ENCODE measurements at regions not wholly inside any gene's neighbourhood (a gene's known extent, or its start where the extent isn't known, plus 50 kb on each side); places are given as distances from the start of the nearest gene placed in this dataset.
"Not testable (repeated sequence)": the region's sequence is repeated elsewhere in the genome, so short reads cannot be mapped to it uniquely, and the experiment has no call there.

GRCh38 chr14:70256601-70257000 lies 67.8 kb upstream of the SLC8A3 start:
- no peaks in the 10 kb centered on the region for H3K9me3 Mint-ChIP-seq
- peaks cover 23% of the 10 kb centered on the region for H3K27me3 Mint-ChIP-seq (ENCODE audit: low read depth)
- no peak for TF ChIP-seq CTCF (IDR thresholded peaks at IDR 0.05; ENCODE audit: unreplicated experiment in 3 of 3)
- H3K4me1 Mint-ChIP-seq, result no peaks in the 10 kb centered on the region
- no peak overlapping the region for H3K27ac Mint-ChIP-seq
- peak overlapping the region; percentile 48 to 61 (median 57) for H3K4me3 Mint-ChIP-seq
- H3K36me3 Mint-ChIP-seq (ENCODE audit: low read depth), result no peaks in the 10 kb centered on the region

GRCh38 chr14:70255071-70256057 lies 66.6 kb upstream of the SLC8A3 start:
- H3K9me3 Mint-ChIP-seq; H3K4me1 Mint-ChIP-seq; H3K36me3 Mint-ChIP-seq (ENCODE audit: low read depth): not testable (repeated sequence)
- Mint-ChIP-seq H3K27ac (peak overlapping the region in 2 of 3 experiments; percentile 35 to 40), H3K27me3 (ENCODE audit: low read depth) (peaks cover 32% of the 10 kb centered on the region), H3K4me3 (peak overlapping the region; percentile 68 to 83 (median 80))

- Mint-ChIP-seq H3K36me3 (ENCODE audit: low read depth) (no peaks in the 10 kb centered on the region), H3K9me3 (no peaks in the 10 kb centered on the region), H3K4me1 (no peaks in the 10 kb centered on the region), H3K4me3 (peak overlapping the region; percentile 63 to 81 (median 68)), H3K27me3 (ENCODE audit: low read depth) (peaks cover 38% of the 10 kb centered on the region), H3K27ac (no peak overlapping the region)
- no peak for TF ChIP-seq CTCF (IDR thresholded peaks at IDR 0.05; ENCODE audit: unreplicated experiment in 3 of 3)
Observed at GRCh38 chr14:70254476-70254961, 65.8 kb upstream of the SLC8A3 start.

GRCh38 chr14:70253547-70253946 lies 64.8 kb upstream of the SLC8A3 start:
- not testable (repeated sequence) for H3K4me1 Mint-ChIP-seq; H3K9me3 Mint-ChIP-seq; H3K36me3 Mint-ChIP-seq (ENCODE audit: low read depth); H3K27ac Mint-ChIP-seq
- H3K4me3 Mint-ChIP-seq, result peak overlapping the region; percentile 44 to 60 (median 56)
- H3K27me3 Mint-ChIP-seq (ENCODE audit: low read depth), result peaks cover 34% of the 10 kb centered on the region

- Mint-ChIP-seq H3K27ac (no peak overlapping the region), H3K4me1 (no peaks in the 10 kb centered on the region)
Observed at GRCh38 chr14:70245026-70245425, 56.3 kb upstream of the SLC8A3 start.

GRCh38 chr14:70239802-70240201 lies 51.1 kb upstream of the SLC8A3 start:
- Mint-ChIP-seq H3K27ac (no peak overlapping the region), H3K27me3 (ENCODE audit: low read depth) (peaks cover 20% of the 10 kb centered on the region), H3K36me3 (ENCODE audit: low read depth) (no peaks in the 10 kb centered on the region), H3K4me3 (no peak overlapping the region), H3K4me1 (no peaks in the 10 kb centered on the region), H3K9me3 (peaks cover 5% of the 10 kb centered on the region)
- TF ChIP-seq CTCF (IDR thresholded peaks at IDR 0.05; ENCODE audit: unreplicated experiment in 3 of 3), result no peak

More at GRCh38 chr14:70245026-70245425, 56.3 kb upstream of the SLC8A3 start:
- Mint-ChIP-seq H3K4me3 (no peak overlapping the region), H3K9me3 (peaks cover 5% of the 10 kb centered on the region), H3K36me3 (ENCODE audit: low read depth) (no peaks in the 10 kb centered on the region), H3K27me3 (ENCODE audit: low read depth) (peaks cover 15% of the 10 kb centered on the region)
- TF ChIP-seq CTCF (IDR thresholded peaks at IDR 0.05; ENCODE audit: unreplicated experiment in 3 of 3), result no peak

GRCh38 chr14:70238635-70239034 lies 49.9 kb upstream of the SLC8A3 start:
- not testable (repeated sequence) for H3K36me3 Mint-ChIP-seq (ENCODE audit: low read depth); H3K9me3 Mint-ChIP-seq; H3K27ac Mint-ChIP-seq

More at GRCh38 chr14:70238635-70239034, 49.9 kb upstream of the SLC8A3 start:
- H3K4me1 Mint-ChIP-seq, H3K4me3 Mint-ChIP-seq: not testable (repeated sequence)
- H3K27me3 Mint-ChIP-seq (ENCODE audit: low read depth), result peaks cover 20% of the 10 kb centered on the region

All from nephron (organoid).